Iris pigment epithelial cell (primary cell): ENCODE measurements at regions not wholly inside any gene's neighbourhood (a gene's known extent, or its start where the extent isn't known, plus 50 kb on each side); places are given as distances from the start of the nearest gene placed in this dataset.
"Not testable (repeated sequence)": the region's sequence is repeated elsewhere in the genome, so short reads cannot be mapped to it uniquely, and the experiment has no call there.

Experiments used
- DNase-seq: peaks from one replicate; pipeline ENCODE4 v3.0.0-alpha.2; 2011; ENCODE audit warnings: low read depth

DNA sequence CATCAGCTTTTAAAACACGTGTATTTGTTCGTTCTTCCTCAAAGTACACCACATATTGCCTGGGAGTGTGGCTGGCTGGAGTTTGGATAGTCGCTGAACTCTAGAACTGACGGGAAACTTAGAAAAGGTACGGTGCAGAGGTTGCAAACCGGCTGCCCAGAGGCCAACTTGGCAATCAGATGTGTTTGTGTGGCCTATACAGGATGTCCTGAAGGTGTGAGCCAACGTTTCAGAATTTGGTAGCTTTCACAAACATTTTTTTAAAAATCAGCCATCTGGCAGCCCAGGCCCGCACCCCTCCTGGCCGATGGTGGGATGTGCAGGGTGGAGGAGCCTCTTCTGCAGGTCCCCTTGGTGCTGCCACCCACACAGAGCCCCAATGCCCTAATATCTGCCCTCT lies 73.6 kb upstream of the SLC25A33 start:
- no peak for DNase-seq

GRCh38 chr1:9466780-9467758 lies 72.2 kb upstream of the SLC25A33 start:
- DNase-seq, result no peak

- not testable (repeated sequence) for DNase-seq
Measured at GRCh38 chr1:9469882-9470281, 69.4 kb upstream of the SLC25A33 start.

GRCh38 chr1:9471679-9472078 lies 67.6 kb upstream of the SLC25A33 start:
- no peak for DNase-seq

- no peak for DNase-seq
Measured at GRCh38 chr1:9472386-9473031, 66.8 kb upstream of the SLC25A33 start.

GRCh38 chr1:9473032-9473807 lies 66.0 kb upstream of the SLC25A33 start:
- peak; percentile 93 for DNase-seq

DNA sequence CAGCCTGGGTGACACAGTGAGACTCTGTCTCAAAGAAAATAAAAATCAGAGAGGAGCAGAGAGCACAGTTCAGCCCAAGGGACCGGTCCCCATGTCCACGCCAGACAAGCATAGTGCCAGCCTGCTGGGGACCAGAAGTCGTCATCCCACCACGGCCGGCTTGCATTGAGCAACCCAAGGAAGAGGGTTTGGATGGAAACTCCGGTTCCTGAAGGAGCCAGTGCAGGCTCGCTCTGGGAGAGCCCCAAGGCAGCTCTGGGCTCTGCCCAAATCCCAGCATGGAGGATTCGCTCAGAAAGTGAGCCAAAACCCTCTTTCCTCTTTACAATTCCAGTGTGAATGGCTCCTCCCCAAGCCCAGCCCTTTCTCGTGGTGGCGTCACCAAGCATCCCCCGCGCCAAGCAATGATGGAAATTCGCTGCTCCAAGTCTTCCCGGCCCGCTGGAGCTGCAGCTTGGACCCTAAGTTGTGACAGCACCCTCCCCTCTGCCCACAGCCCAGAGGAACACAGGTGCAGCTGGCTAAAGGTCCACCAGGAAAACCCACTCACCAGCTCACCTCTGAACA lies 64.1 kb upstream of the SLC25A33 start:
- DNase-seq, result no peak

- peak; percentile 22 for DNase-seq
Measured at GRCh38 chr1:9476790-9477463, 62.3 kb upstream of the SLC25A33 start.

GRCh38 chr1:9477535-9477934 lies 61.7 kb upstream of the SLC25A33 start:
- DNase-seq, result no peak

- DNase-seq, result no peak
Measured at GRCh38 chr1:9478021-9478420, 61.2 kb upstream of the SLC25A33 start.

DNA sequence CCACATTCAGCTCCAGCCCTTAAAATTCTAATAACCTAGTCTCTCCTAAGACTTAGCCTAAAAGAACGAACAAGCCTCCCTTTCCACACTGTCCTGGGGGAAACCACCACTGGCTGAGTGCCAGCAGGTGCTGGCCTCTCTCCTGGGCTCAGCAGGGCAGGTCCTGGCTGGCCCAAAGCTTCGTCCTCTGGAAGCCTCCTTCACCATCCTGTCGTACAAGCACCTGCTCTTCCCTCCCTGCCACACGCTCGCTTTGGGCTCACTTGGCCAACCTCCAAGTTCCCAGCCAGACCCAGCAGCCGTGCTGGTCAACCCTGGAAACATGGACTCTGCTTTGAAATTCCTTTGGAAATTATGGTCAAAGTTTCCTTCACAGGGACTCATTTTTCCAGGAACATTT lies 58.2 kb upstream of the SLC25A33 start:
- no peak for DNase-seq

GRCh38 chr1:9482403-9482802 lies 56.9 kb upstream of the SLC25A33 start:
- DNase-seq, result no peak

DNA sequence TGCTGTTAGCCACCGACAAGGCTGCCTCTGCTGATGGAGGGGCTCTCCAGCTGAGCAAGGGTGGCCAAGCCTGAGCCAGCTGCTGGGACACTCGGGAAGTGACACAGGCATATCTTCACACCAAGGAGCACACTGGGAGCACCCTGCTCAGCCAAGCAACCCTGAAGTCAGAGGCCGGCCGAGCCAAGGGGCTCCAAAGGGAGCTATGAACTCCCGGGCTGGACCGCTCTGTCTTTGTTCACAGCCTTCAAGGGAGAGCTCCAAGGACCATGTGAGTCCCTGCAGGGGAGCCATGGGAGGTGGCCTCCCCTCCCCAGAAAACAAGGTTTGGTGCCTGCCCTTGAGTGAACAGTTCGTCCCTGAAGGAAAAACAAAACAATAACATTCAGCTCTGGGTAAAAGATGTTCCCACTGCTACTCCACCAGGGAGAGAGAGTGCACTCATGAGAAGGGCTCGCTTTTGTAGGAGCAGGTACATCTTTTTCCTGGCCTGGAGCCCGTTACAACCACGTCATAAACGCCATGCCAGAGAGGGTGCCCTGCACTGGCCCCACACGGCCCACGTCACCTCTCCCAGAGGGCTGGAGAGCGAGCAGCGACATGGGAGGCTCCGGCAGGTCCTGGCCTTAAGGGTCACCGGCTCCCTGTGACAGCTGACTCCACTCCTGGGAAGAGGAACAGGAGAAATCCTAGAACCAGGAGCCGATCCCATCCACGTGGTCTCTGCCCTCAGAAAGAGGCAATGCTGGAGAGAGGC lies 56.3 kb upstream of the SLC25A33 start:
- DNase-seq, result no peak

DNA sequence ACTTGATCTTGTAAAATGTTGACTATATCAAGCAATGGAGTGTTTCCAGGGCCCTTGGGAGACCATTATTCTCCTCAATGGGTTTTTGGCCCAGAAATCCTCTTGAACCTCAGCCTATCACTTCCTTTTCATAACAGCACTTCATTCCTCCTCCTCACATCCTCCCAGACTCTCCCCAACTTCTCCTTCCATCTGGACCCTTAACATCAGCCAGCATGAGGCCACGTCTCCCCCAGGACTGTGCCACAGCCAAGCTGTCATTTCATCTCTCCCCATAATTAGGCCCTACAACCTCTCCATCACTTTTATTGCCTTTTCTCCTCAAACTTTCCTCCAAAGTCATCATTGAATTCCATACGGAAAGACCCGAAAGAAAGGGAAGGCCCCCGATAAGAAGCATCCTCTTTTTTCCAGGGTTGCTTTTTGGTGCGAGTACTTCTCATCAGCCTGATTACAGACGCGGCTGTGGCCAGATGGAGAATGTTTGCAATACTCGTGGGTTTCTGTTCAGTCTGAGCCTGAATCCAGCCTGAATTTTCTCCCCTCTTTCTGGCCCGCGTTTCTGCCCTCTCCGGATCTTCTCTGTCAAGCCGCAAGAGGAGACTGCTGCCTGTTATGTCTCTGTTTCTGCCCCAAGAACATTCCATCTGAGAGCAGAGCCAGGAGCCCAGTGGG lies 52.7 kb upstream of the SLC25A33 start:
- no peak for DNase-seq
